HL-60 (cell line): ENCODE measurements at regions not wholly inside any gene's neighbourhood (a gene's known extent, or its start where the extent isn't known, plus 50 kb on each side); places are given as distances from the start of the nearest gene placed in this dataset.

ENCODE experiments used
- DNase-seq, 2 experiments: peaks; one replicate each; pipeline ENCODE4 v3.0.0-alpha.2; 2010 to 2020; ENCODE audit warnings: low read depth in 1 of 2, low spot score in 1 of 2
- H3K27ac ChIP-seq: fragments of 250-450 bp; sonication (Bioruptor Pico); replicated peaks from 2 replicates; pipeline ENCODE4 v1.5.1; 2020; ENCODE audit warnings: mild to moderate bottlenecking, moderate library complexity
- H3K27me3 ChIP-seq: fragments of 250-450 bp; sonication (Bioruptor Pico); 2 replicates; pipeline ENCODE4 v1.5.1; 2021; ENCODE audit warnings: mild to moderate bottlenecking, moderate library complexity; ENCODE audit not compliant: insufficient read depth, poor library complexity, severe bottlenecking
- H3K4me3 ChIP-seq: replicated peaks from 2 replicates; pipeline ENCODE4 v1.5.1; 2011; ENCODE audit warnings: mild to moderate bottlenecking, control low read depth, low read length; ENCODE audit not compliant: insufficient read depth
- GABPA ChIP-seq: IDR thresholded peaks from 2 replicates; pipeline ENCODE4 v1.6.1; 2012; ENCODE audit warnings: low read depth
- POLR2AphosphoS5 ChIP-seq: IDR thresholded peaks from 2 replicates; pipeline ENCODE4 v1.6.1; 2012; ENCODE audit warnings: low read depth
- SPI1 ChIP-seq: IDR thresholded peaks from 2 replicates; pipeline ENCODE4 v1.6.1; 2012; ENCODE audit warnings: low read depth, mild to moderate bottlenecking, borderline replicate concordance
- TF ChIP-seq, protein P1 (sequence below): IDR thresholded peaks from 2 replicates; pipeline ENCODE4 v1.6.1; 2012; ENCODE audit warnings: low read depth; ENCODE audit not compliant: insufficient replicate concordance
- TF ChIP-seq, protein P2 (sequence below): IDR thresholded peaks from one replicate; pipeline ENCODE4 v1.5.1; 2011; ENCODE audit warnings: low read length, control low read depth, inconsistent platforms; ENCODE audit not compliant: insufficient read depth

DNA sequence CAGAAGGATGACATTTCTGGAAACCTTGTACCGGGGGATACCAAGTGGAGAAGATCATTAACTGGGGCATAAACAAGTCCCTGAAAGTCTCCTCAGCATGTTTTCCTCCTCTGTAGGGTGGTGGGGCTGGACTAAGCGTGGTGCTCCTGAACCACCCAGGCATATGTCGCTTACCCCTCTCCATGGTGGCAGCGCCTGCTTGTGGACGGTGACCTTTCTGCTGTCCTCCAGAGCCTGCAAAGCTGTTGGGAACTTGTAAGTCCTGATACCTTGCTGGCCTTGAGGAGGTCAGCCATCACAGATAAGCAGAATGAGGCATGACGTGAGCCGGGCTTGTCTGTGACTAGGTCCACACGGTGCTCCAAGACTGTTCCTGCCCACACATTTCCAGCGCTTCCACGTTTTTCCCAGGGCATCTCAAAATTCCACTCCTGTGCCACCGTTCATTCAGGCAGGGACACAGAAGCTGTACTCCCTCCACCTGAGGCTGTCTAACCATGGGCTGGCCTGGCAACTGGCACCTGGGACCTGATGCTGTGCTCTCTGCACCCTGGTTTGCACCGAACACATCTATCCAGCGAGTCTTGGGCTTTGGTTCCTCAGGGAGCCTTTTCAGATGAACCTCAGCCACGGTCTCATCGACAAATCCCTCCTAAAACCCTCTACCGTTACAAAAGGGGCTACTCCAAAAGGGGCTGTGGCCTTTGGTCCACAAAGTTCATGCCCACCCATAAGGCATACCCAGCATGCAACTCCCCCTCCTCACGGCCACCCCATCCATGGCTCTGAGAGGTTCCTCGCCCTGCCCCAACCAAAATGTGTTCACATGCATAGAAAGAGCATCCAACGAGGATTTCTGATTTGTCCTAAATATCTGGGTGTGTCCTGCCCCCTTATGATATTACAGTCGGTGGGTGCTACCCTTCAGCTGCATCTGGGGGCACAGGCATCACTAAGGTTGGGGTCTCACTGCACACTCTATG lies 199.6 kb upstream of the DIO3 start:
- Histone ChIP-seq H3K4me3 (no peak overlapping the region), H3K27me3 (peaks cover 7% of the 10 kb centered on the region), H3K27ac (no peak overlapping the region)
- TF ChIP-seq, protein P1, sequence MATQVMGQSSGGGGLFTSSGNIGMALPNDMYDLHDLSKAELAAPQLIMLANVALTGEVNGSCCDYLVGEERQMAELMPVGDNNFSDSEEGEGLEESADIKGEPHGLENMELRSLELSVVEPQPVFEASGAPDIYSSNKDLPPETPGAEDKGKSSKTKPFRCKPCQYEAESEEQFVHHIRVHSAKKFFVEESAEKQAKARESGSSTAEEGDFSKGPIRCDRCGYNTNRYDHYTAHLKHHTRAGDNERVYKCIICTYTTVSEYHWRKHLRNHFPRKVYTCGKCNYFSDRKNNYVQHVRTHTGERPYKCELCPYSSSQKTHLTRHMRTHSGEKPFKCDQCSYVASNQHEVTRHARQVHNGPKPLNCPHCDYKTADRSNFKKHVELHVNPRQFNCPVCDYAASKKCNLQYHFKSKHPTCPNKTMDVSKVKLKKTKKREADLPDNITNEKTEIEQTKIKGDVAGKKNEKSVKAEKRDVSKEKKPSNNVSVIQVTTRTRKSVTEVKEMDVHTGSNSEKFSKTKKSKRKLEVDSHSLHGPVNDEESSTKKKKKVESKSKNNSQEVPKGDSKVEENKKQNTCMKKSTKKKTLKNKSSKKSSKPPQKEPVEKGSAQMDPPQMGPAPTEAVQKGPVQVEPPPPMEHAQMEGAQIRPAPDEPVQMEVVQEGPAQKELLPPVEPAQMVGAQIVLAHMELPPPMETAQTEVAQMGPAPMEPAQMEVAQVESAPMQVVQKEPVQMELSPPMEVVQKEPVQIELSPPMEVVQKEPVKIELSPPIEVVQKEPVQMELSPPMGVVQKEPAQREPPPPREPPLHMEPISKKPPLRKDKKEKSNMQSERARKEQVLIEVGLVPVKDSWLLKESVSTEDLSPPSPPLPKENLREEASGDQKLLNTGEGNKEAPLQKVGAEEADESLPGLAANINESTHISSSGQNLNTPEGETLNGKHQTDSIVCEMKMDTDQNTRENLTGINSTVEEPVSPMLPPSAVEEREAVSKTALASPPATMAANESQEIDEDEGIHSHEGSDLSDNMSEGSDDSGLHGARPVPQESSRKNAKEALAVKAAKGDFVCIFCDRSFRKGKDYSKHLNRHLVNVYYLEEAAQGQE: no peak
- TF ChIP-seq, protein P2, sequence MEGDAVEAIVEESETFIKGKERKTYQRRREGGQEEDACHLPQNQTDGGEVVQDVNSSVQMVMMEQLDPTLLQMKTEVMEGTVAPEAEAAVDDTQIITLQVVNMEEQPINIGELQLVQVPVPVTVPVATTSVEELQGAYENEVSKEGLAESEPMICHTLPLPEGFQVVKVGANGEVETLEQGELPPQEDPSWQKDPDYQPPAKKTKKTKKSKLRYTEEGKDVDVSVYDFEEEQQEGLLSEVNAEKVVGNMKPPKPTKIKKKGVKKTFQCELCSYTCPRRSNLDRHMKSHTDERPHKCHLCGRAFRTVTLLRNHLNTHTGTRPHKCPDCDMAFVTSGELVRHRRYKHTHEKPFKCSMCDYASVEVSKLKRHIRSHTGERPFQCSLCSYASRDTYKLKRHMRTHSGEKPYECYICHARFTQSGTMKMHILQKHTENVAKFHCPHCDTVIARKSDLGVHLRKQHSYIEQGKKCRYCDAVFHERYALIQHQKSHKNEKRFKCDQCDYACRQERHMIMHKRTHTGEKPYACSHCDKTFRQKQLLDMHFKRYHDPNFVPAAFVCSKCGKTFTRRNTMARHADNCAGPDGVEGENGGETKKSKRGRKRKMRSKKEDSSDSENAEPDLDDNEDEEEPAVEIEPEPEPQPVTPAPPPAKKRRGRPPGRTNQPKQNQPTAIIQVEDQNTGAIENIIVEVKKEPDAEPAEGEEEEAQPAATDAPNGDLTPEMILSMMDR: no peak
- TF ChIP-seq POLR2AphosphoS5: no peak
- TF ChIP-seq SPI1: no peak
- TF ChIP-seq GABPA: no peak
- DNase-seq: no peak

DNA sequence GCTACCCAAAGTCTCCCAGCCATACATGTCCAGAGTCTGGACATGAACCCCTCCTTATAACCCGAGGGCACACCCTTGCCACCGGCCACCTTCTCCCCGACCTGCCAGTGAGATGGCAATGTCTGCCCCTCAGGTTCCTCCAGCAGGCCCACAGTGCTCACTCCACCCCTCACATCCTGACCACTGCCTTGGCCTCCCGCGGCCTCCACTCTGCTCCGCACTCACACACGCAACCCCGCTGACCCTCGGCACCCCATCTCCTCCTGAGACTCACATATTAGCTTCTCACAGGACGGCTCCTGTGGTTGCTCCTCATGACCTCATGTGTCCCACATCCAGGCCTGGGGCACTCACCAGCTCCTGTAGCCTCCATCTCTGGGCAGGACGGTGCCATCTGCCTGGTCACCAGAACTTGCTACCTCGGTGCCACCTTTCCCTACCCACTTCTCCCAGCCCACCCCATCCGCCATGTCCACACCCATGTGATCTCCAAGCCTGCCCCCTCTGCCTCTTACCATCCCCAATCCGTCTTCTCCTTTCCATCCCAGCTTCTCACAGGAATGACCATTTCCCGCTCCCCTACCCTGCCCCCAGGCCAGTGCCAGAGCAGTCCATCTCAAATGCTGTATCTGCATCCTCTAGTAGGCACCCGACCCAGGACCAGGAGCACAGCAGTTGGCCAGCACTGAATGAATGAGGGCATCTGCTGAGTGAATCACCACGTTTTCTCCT lies 198.6 kb upstream of the DIO3 start:
- H3K27ac ChIP-seq: no peak overlapping the region
- TF ChIP-seq, protein P1: no peak
- no peak for TF ChIP-seq SPI1
- TF ChIP-seq, protein P2: no peak
- TF ChIP-seq GABPA: no peak
- TF ChIP-seq POLR2AphosphoS5: no peak
- H3K4me3 ChIP-seq: no peak overlapping the region
- peaks cover 7% of the 10 kb centered on the region for H3K27me3 ChIP-seq
- no peak for DNase-seq

DNA sequence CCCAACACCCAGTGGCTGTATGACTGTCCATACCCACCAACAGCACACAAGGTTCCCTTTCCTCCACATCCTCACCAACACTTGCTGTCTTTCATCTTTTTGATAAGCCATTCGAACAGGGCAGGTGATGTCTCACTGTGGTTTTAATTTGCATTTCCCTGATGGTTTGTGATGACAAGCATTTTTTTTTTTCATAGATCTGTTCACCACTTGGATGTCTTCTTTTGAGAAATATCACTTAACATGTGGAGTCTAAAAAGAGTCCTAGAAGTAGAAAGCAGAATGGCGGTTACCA lies 198.1 kb upstream of the DIO3 start:
- H3K27me3 ChIP-seq: peaks cover 7% of the 10 kb centered on the region
- no peak overlapping the region for H3K4me3 ChIP-seq
- no peak for DNase-seq
- TF ChIP-seq, protein P1: no peak
- TF ChIP-seq, protein P2: no peak
- TF ChIP-seq GABPA: no peak
- TF ChIP-seq POLR2AphosphoS5: no peak
- TF ChIP-seq SPI1: no peak
- no peak overlapping the region for H3K27ac ChIP-seq
